Aorta (tissue), 5 donors: ENCODE measurements at regions not wholly inside any gene's neighbourhood (a gene's known extent, or its start where the extent isn't known, plus 50 kb on each side); places are given as distances from the start of the nearest gene placed in this dataset.

ENCODE experiments used
- ATAC-seq: fragments of 200-7000 bp; cut with Tn5 transposase; one replicate; pipeline ENCODE4 v1.9.1; 2022; ENCODE audit warnings: moderate library complexity; ENCODE audit not compliant: low FRiP score
- DNase-seq, 2 donors: peaks; one replicate each; pipeline ENCODE4 v3.0.0-alpha.2; 2020
- H3K27ac ChIP-seq, 2 donors: one replicate each; pipeline ENCODE4 v1.5.1; 2013; ENCODE audit warnings: low read length in 2 of 2, mild to moderate bottlenecking in 2 of 2, moderate library complexity in 2 of 2, control low read depth in 1 of 2, inconsistent platforms in 1 of 2, low read depth in 1 of 2
- H3K27me3 ChIP-seq, 2 donors: one replicate each; pipeline ENCODE4 v1.6.1; 2013; ENCODE audit warnings: control low read depth in 1 of 2, low read length in 1 of 2, mild to moderate bottlenecking in 1 of 2, moderate library complexity in 1 of 2; ENCODE audit not compliant: insufficient read depth in 2 of 2, control insufficient read depth in 1 of 2
- H3K36me3 ChIP-seq, 2 donors: one replicate each; pipeline ENCODE4 v1.6.1; 2013; ENCODE audit warnings: control low read depth in 1 of 2, low read length in 1 of 2, mild to moderate bottlenecking in 1 of 2; ENCODE audit not compliant: insufficient read depth in 2 of 2, control insufficient read depth in 1 of 2
- H3K4me1 ChIP-seq, 2 donors: one replicate each; pipeline ENCODE4 v1.6.1; 2013; ENCODE audit warnings: low read length in 2 of 2, control low read depth in 1 of 2, mild to moderate bottlenecking in 1 of 2, moderate library complexity in 1 of 2; ENCODE audit not compliant: insufficient read depth in 2 of 2, control insufficient read depth in 1 of 2
- H3K4me3 ChIP-seq, 2 donors: one replicate each; pipeline ENCODE4 v1.5.1; 2013; ENCODE audit warnings: low read length in 2 of 2, control low read depth in 1 of 2, mild to moderate bottlenecking in 1 of 2
- H3K9me3 ChIP-seq: one replicate; pipeline ENCODE4 v1.6.1; 2013; ENCODE audit warnings: mild to moderate bottlenecking, low read length; ENCODE audit not compliant: control insufficient read depth
- WGBS, 2 donors: extraction: QIAGEN DNeasy Blood & Tissue Kit; methylation state at CpG; one replicate each; pipeline ENCODE4 v1.1.7; 2013; 5-methylcytosine and 5-hydroxymethylcytosine counted together
- intact Hi-C, 2 donors: fragments of 100-400 bp; cut with DNase I; formaldehyde crosslinking; loops; one replicate each; pipeline versions ENCODE4 v1.14.2 to v1.15.0; 2022
- donor health status: healthy with polysubstance abuse.
- donor health status: Bipolar disorder and iron deficiency.
- donor health status: DM: no; HTN: no; CAD: no.
- donor health status: DM: no; HTN: no; CAD: no.
- donor health status: DM: yes; HTN: yes; CAD: no.

DNA sequence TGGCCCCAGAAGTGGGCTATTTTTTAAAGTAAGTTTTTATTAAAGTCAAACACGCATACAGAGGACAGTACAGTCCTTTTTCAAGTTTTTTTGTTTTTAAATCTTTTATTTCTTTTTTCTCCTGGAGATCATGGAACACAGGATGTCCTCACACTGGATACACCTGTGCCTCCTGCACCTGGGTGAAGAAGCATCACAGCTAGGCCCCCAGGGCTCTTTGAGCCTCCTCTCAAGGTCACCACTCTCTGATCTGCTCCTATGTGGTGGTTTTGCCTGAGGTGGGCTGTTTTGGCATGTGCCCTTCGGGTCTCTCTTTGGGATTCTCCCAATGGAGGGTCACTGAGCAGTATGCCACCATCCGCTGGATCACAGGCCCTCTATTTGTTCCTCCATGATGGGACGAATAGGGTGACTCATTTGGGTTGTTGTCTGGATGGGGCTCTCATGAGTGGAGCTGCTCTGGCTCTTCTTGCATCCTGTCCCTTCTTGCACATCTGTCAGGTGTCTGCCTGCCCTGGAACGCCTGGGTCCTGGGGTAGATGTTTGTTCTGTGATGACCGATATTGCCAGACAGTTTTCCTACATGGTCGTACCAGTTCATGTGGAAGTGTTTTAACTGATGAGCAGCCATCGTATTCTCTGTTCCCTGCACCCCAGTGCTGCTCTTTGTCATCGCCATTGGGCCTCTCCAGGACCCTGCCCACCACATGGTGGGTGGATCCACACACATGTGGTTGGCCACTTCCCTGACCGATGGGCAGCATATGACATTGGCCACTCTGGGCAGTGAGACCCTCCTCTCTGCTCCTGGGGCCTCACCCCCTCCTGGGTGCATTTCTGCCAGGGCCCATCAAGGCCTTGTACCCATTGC, 55.2 kb upstream of the MED9 start:
- no peaks in the 10 kb centered on the region for H3K9me3 ChIP-seq
- WGBS, 2 donors, result 90% methylated on average over 10 of the region's 10 CpGs
- no peaks in the 10 kb centered on the region for H3K36me3 ChIP-seq
- intact Hi-C loops, result no loop called here
- no peak overlapping the region for H3K27ac ChIP-seq
- DNase-seq (no peak), ATAC-seq (no peak)
- no peak overlapping the region for H3K4me3 ChIP-seq
- no peaks in the 10 kb centered on the region for H3K27me3 ChIP-seq
- H3K4me1 ChIP-seq, result no peaks in the 10 kb centered on the region

DNA sequence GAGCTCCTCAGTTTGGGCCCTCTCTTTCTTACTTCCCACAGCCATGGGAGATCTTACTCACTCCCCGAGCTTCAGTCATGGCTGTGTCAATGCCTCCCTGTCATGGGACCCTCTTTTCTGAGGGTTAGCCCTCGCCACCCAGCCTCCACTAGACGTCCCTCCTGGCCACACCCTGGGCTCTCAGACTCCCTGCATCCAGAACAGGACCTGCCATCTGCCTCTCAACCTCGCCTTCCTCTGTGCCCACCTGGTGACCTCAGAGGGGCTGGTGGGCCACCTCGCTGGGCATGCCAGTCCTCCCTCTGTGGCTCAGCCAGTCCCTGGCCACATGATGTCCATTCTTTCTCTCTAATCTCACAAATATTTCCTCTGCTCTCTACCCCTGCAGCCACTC, 54.6 kb upstream of the MED9 start:
- Histone ChIP-seq H3K9me3 (no peaks in the 10 kb centered on the region), H3K27ac (no peak overlapping the region), H3K4me1 (no peaks in the 10 kb centered on the region), H3K27me3 (no peaks in the 10 kb centered on the region), H3K4me3 (no peak overlapping the region), H3K36me3 (no peaks in the 10 kb centered on the region)
- DNase-seq (no peak), ATAC-seq (no peak)
- 78 to 88% methylated on average over 5 of the region's 5 CpGs for WGBS, 2 donors
- intact Hi-C loops, result no loop called here

DNA sequence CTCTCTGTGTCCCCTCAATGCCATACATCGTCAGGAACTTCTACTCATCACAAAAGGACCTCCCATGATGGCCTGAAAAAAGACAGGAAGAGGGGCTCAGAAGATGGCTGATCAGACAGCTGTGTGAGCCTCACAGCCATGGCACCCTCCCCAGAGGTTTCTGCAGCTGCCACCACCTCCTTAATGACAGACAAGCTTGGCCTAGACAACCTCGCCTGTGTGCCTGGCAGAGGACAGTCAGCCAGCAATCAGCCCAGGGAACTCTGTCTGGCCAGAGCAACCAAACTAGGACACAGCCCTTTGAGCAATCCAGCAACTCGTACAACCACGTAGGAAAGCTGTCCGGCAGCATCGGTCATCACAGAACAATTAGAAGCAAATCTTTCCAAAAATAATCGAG, 54.2 kb upstream of the MED9 start:
- no peaks in the 10 kb centered on the region for H3K9me3 ChIP-seq

DNA sequence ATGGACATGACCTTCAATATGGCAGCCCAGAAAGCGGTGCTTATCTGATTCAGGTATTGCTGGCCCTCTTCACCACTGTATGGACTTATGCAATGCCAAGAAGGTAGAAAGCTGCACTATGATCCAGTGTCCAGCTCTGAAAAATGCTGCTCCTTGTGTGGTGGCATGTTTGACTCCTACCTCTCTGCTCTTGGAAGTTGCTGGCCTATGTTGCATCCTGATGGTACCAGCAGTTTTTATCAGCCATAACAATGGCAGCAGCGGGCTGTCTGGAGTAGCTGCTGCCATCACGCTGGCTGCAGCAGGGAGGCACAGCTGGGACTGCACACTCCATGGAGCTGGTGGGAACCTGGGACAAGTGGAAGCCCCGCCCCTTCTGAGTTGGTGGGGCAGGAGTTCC, 53.1 kb upstream of the MED9 start:
- DNase-seq, result no peak
- intact Hi-C loops, result no loop called here
- H3K27ac ChIP-seq, result no peak overlapping the region

More for the DNA sequence above, 54.2 kb upstream of the MED9 start:
- no peaks in the 10 kb centered on the region for H3K4me1 ChIP-seq
- 82 to 89% methylated on average over 7 of the region's 7 CpGs for WGBS, 2 donors
- no peaks in the 10 kb centered on the region for H3K27me3 ChIP-seq
- no peak for ATAC-seq
- H3K36me3 ChIP-seq, result no peaks in the 10 kb centered on the region
- DNase-seq, result no peak
- no peak overlapping the region for H3K27ac ChIP-seq
- intact Hi-C loops, result no loop called here
- no peak overlapping the region for H3K4me3 ChIP-seq

DNA sequence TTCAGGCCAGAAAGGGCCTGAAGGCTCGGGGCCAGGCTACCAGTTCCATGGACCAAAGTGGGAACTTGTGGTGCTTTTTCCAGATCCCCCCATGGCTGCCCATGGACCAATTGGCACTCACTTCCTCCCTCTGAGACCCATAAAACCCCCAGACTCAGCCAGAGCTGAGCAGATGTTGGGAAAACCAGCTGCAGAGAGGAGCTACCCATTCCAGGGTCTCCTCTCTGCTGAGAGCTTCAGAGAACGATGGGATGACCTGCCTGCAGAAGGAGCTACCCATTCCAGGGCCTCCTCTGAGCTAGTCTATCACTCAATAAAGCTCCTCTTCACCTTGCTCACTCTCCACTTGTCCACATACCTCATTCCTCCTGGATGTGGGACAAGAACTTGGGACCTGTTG, 52.2 kb upstream of the MED9 start:
- ATAC-seq (no peak), DNase-seq (no peak)
- no peak overlapping the region for H3K27ac ChIP-seq
- H3K4me3 ChIP-seq, result no peak overlapping the region
- 69 to 89% methylated on average over 2 of the region's 2 CpGs for WGBS, 2 donors
- no peaks in the 10 kb centered on the region for H3K27me3 ChIP-seq
- no peaks in the 10 kb centered on the region for H3K9me3 ChIP-seq
- intact Hi-C loops, result no loop called here
- no peaks in the 10 kb centered on the region for H3K4me1 ChIP-seq
- no peaks in the 10 kb centered on the region for H3K36me3 ChIP-seq

More for the DNA sequence above, 53.1 kb upstream of the MED9 start:
- Histone ChIP-seq H3K4me3 (no peak overlapping the region), H3K36me3 (no peaks in the 10 kb centered on the region), H3K4me1 (no peaks in the 10 kb centered on the region), H3K27me3 (no peaks in the 10 kb centered on the region), H3K9me3 (no peaks in the 10 kb centered on the region)
- no peak for ATAC-seq
- WGBS, 2 donors, result 81 to 85% methylated on average over 4 of the region's 4 CpGs

DNA sequence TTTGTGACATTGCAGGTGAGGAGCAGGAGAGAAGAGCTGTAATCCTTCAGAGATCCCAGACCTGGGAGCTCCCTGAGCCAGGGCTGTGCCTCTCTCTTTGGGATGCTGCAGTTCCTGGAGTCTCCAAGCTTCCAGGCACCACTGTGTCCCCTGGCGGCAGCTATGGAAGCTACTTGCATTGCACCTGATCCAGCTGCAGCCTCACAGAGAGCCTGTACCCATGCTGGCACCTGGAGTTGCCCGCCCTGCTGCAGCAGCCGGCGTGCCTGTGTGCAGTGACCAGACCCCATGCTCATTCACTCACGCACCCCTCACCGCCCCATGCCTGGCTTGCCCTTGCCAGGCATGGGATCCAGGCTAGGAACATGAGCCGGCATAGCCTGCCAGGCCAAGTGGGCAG, 51.8 kb upstream of the MED9 start:
- H3K4me3 ChIP-seq, result no peak overlapping the region
- WGBS, 2 donors, result 96 to 97% methylated on average over 7 of the region's 7 CpGs
- H3K36me3 ChIP-seq, result no peaks in the 10 kb centered on the region
- H3K4me1 ChIP-seq, result no peaks in the 10 kb centered on the region
- no peak overlapping the region for H3K27ac ChIP-seq
- intact Hi-C loops, result no loop called here
- no peak for ATAC-seq
- H3K9me3 ChIP-seq, result no peaks in the 10 kb centered on the region
- H3K27me3 ChIP-seq, result no peaks in the 10 kb centered on the region
- DNase-seq, result no peak

DNA sequence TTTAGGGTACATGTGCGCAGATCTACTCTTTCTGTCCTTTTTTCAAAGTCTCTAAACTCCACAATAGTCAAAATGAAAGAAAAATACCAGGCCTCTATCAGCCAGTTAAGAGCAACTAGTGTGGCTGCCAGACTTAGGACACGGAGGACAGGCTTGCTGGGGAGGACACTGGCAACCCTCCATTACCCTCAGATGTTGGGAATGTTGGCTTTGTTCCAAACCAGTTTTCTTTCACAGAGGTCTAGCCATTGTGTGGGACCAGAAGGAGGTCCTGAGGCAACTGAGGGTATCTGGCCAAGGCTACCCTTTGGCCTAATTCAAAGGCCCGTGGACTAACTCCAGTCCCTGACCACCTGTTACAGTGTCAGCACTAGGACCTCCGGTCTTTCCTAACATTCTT, 51.2 kb upstream of the MED9 start:
- WGBS, 2 donors, result 60 to 68% methylated on average over 4 of the region's 4 CpGs
- Histone ChIP-seq H3K9me3 (no peaks in the 10 kb centered on the region), H3K4me1 (no peaks in the 10 kb centered on the region), H3K36me3 (no peaks in the 10 kb centered on the region), H3K27ac (no peak overlapping the region), H3K4me3 (no peak overlapping the region), H3K27me3 (no peaks in the 10 kb centered on the region)
- ATAC-seq (no peak), DNase-seq (no peak)
- intact Hi-C loops, result no loop called here

DNA sequence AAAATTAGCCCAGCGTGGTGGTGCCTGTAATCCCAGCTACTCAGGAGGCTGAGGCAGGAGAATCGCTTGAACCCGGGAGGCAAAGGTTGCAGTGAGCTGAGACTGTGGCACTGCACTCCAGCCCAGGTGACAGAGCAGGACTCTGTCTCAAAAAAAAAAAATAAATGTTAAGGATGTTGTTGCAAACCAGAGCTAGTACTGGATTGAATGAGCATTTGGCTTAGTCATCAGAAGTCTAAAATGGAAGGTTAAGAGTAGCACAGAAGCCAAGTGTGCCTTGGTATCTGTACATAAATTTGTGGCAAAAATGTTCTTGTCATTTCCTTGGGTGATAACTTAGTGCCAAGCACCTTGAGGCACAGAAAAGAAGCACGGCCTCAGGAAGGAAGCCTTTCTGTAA, 50.6 kb upstream of the MED9 start:
- DNase-seq (no peak), ATAC-seq (no peak)
- 94 to 97% methylated on average over 4 of the region's 4 CpGs for WGBS, 2 donors
- Histone ChIP-seq H3K27ac (no peak overlapping the region), H3K4me3 (no peak overlapping the region), H3K27me3 (no peaks in the 10 kb centered on the region), H3K9me3 (no peaks in the 10 kb centered on the region), H3K4me1 (no peaks in the 10 kb centered on the region), H3K36me3 (no peaks in the 10 kb centered on the region)
- intact Hi-C loops, result no loop called here
